Activated naive CD8-positive, alpha-beta T cell treated with anti-CD3 and anti-CD28 coated beads for 36 hours (primary cell): ENCODE measurements at regions not wholly inside any gene's neighbourhood (a gene's known extent, or its start where the extent isn't known, plus 50 kb on each side); places are given as distances from the start of the nearest gene placed in this dataset.
"Not testable (repeated sequence)": the region's sequence is repeated elsewhere in the genome, so short reads cannot be mapped to it uniquely, and the experiment has no call there.

Source experiments
- DNase-seq: peaks from one replicate; pipeline ENCODE4 v3.0.0; 2021
- H3K27ac Mint-ChIP-seq: one replicate; pipeline ENCODE4 v1.8.0; 2022; ENCODE audit warnings: mild to moderate bottlenecking, moderate library complexity, mixed read lengths
- H3K27me3 Mint-ChIP-seq: one replicate; pipeline ENCODE4 v1.8.0; 2022; ENCODE audit warnings: mild to moderate bottlenecking, mixed read lengths
- H3K36me3 Mint-ChIP-seq: one replicate; pipeline ENCODE4 v1.8.0; 2021; ENCODE audit warnings: mild to moderate bottlenecking, mixed read lengths
- H3K4me1 Mint-ChIP-seq: one replicate; pipeline ENCODE4 v1.8.0; 2021; ENCODE audit warnings: mixed read lengths
- H3K4me3 Mint-ChIP-seq: one replicate; pipeline ENCODE4 v1.8.0; 2022; ENCODE audit warnings: mild to moderate bottlenecking, moderate library complexity, mixed read lengths
- H3K9me3 Mint-ChIP-seq: one replicate; pipeline ENCODE4 v1.8.0; 2022; ENCODE audit warnings: mixed read lengths

DNA sequence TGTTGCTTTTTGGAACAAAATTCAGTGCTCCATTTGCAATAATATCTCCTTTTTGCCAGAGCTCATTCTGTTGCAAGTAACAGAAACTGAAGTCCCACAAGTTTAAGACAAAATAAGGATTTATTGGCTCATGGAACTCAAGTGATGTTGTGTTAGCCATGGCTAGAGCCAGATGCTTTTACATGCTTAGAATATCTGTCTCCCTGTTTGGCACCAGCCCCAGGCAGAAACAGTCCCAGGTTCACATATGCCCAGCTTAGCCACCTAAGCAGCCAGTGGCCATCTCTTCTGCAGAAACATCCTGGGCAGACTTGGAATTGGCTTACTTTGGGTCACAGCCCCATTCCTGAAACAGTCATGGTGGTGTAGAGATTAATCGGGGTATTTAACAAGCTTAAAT is 540.9 kb upstream of the SGCD start:
- H3K4me1 Mint-ChIP-seq: no peaks in the 10 kb centered on the region
- peaks cover under 1% of the 10 kb centered on the region for H3K9me3 Mint-ChIP-seq
- peaks cover 6% of the 10 kb centered on the region for H3K27me3 Mint-ChIP-seq
- H3K4me3 Mint-ChIP-seq: no peak overlapping the region
- no peak overlapping the region for H3K27ac Mint-ChIP-seq
- no peak for DNase-seq
- no peaks in the 10 kb centered on the region for H3K36me3 Mint-ChIP-seq

- Mint-ChIP-seq H3K36me3 (no peaks in the 10 kb centered on the region), H3K27me3 (no peaks in the 10 kb centered on the region), H3K27ac (no peak overlapping the region), H3K4me1 (no peaks in the 10 kb centered on the region), H3K4me3 (no peak overlapping the region), H3K9me3 (peaks cover 23% of the 10 kb centered on the region)
- DNase-seq: no peak
Observed at GRCh38 chr5:155792873-155793272, 534.1 kb upstream of the SGCD start.

DNA sequence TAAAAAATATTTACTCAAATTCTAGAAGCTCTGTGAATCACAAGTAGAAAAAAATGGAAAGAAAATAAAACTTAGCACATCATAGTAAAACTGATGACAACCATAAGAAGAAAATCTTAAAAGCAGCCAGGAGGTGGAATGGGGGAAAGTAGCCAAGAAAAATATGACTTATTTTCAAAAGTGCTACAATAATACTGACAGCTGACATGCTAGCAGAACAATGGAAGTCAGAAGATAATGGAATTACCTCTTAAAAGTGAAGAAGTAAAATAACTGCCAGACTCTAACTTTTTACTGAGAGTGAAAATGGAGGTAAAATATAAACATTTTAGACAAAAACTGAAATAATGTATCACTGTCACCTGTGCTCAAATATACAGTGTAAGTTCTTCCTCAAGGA is 532.2 kb upstream of the SGCD start:
- H3K27me3 Mint-ChIP-seq: no peaks in the 10 kb centered on the region
- DNase-seq: no peak
- H3K4me3 Mint-ChIP-seq: no peak overlapping the region
- no peaks in the 10 kb centered on the region for H3K4me1 Mint-ChIP-seq
- no peak overlapping the region for H3K27ac Mint-ChIP-seq
- H3K36me3 Mint-ChIP-seq: no peaks in the 10 kb centered on the region
- peaks cover 23% of the 10 kb centered on the region for H3K9me3 Mint-ChIP-seq

DNA sequence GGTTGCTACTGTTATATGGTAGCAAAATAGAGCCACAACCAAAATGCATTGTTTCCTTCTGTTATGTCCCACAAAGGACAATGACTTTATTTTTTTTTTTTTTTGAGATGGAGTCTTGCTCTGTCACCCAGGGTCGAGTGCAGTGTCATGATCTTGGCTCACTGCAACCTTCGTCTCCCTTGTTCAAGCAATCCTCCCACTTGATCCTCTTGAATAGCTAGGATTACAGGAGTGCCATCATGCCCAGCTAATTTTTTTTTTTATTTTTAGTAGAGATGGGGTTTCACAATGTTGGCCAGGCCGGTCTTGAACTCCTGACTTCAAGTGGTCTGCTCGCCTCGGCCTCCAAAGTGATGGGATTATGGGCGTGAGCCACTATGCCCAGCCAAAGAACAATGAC is 527.7 kb upstream of the SGCD start:
- Mint-ChIP-seq H3K36me3 (no peaks in the 10 kb centered on the region), H3K9me3 (peaks cover 8% of the 10 kb centered on the region), H3K27ac (no peak overlapping the region), H3K4me3 (no peak overlapping the region), H3K4me1 (no peaks in the 10 kb centered on the region), H3K27me3 (peaks cover 7% of the 10 kb centered on the region)
- DNase-seq: no peak

GRCh38 chr5:155807884-155808576 is 518.9 kb upstream of the SGCD start:
- Mint-ChIP-seq H3K9me3 (no peaks in the 10 kb centered on the region), H3K27ac (no peak overlapping the region), H3K4me3 (no peak overlapping the region), H3K36me3 (no peaks in the 10 kb centered on the region), H3K4me1 (no peaks in the 10 kb centered on the region), H3K27me3 (no peaks in the 10 kb centered on the region)
- DNase-seq: no peak

DNA sequence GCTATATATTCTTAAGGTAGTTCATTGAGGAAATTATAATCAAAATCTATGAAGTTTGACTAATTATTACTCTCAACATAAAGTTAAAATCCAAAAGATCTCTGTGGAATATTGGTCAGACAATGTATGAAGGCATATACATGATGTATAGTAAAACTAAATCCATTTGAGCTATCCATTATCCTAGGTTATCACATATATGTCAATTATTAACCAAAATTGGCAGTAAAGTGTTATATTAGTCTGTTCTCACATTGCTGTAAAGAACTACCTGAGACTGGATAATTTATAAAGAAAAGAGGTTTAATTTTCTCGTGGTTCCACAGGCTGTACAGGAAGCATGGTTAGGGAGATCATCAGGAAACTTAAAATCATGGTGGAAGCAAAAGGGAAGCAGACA is 511.7 kb upstream of the SGCD start:
- peaks cover 9% of the 10 kb centered on the region for H3K27me3 Mint-ChIP-seq
- no peak for DNase-seq
- H3K9me3 Mint-ChIP-seq: no peaks in the 10 kb centered on the region
- H3K4me3 Mint-ChIP-seq: no peak overlapping the region
- no peak overlapping the region for H3K27ac Mint-ChIP-seq
- H3K4me1 Mint-ChIP-seq: no peaks in the 10 kb centered on the region
- H3K36me3 Mint-ChIP-seq: no peaks in the 10 kb centered on the region

DNA sequence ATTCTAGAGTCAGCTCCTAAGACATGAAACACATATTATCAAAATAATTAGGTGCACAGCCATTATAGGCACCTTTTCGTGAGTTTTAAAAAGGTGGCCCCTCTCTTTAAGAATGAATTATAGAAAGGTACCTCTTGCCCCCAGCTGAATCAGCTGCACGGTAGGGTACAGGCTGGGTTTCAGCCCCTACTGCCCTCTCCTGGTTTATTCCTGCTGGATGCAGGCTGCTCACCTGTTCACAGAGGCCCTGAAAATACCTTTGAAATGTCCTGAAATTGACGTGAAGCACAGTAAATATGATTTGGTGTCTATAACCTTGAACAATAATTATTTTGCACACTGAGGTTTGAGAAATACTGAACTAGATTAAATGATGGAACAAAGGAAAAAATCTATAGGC is 504.8 kb upstream of the SGCD start:
- no peaks in the 10 kb centered on the region for H3K4me1 Mint-ChIP-seq
- H3K4me3 Mint-ChIP-seq: no peak overlapping the region
- peaks cover 12% of the 10 kb centered on the region for H3K27me3 Mint-ChIP-seq
- no peak for DNase-seq
- no peak overlapping the region for H3K27ac Mint-ChIP-seq
- H3K36me3 Mint-ChIP-seq: no peaks in the 10 kb centered on the region
- no peaks in the 10 kb centered on the region for H3K9me3 Mint-ChIP-seq

DNA sequence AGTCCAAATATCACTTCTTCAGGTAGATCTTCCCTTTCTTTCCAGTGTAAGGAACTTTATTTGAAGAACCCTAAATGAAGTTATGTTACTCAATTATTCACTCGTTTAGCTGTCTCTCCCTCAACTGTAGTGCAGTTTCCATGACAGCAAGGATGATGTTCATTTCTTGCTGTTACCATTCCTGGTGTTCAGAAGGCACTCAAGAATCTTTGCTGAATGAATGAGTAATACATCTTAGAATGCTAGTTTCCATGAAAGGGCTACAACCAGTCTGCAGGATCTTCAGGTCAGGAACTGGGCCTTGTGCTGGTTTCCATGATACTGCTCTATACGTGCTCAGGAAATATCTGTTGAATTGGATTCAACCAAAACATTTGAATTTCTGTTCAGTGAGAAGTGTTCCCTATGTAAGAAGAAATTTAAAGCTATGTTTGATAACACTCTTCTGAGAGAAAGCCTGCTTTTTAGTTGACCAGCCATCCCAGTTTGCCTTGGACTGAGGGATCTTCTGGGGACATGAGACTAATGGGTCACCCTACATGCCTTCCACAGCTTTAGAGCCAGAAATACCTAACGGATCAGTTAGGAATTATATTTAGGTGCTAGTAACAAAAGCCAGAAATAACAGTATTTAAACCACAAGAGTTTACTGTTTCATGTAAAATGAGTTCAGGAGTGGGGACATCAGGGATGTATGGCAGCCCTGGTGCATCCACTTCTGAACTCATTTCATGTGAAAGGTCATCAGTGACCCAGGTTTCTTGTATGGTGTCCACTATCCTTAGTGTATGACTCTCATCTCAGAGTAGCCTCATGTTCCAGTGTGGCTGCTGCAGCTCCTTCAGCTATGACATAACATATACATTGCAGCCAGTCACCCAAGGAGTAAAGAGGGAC is 500.1 kb upstream of the SGCD start:
- Mint-ChIP-seq H3K9me3 (no peaks in the 10 kb centered on the region), H3K4me1 (no peaks in the 10 kb centered on the region), H3K27me3 (no peaks in the 10 kb centered on the region), H3K4me3 (no peak overlapping the region), H3K36me3 (no peaks in the 10 kb centered on the region), H3K27ac (no peak overlapping the region)
- DNase-seq: no peak

GRCh38 chr5:155827508-155827815 is 499.5 kb upstream of the SGCD start:
- not testable (repeated sequence) for DNase-seq, H3K27me3 Mint-ChIP-seq, H3K4me1 Mint-ChIP-seq, H3K9me3 Mint-ChIP-seq, H3K27ac Mint-ChIP-seq, H3K36me3 Mint-ChIP-seq, H3K4me3 Mint-ChIP-seq

DNA sequence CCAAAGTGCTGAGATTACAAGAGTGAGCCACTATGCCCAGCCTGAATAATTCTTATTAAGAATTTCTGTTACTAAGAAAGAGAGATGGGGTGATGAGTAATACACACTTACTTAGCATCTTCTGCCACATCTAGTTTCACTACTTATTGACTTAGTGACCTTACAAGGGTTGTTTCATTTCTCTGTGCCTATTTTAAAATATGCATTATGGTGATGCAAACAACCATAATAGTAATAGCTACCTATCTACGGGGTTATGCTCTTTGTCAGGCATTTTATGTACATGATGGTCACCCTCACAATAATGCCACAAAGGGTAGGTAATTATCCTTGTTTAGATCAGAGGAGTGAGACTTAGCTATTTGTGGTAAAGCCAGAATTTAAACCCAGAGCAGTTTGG is 499.0 kb upstream of the SGCD start:
- DNase-seq: no peak

GRCh38 chr5:155831491-155831890 is 495.5 kb upstream of the SGCD start:
- Mint-ChIP-seq H3K27ac (no peak overlapping the region), H3K27me3 (no peaks in the 10 kb centered on the region), H3K4me1 (no peaks in the 10 kb centered on the region)

More for the DNA sequence above, 499.0 kb upstream of the SGCD start:
- Mint-ChIP-seq H3K4me1 (no peaks in the 10 kb centered on the region), H3K9me3 (no peaks in the 10 kb centered on the region), H3K27ac (no peak overlapping the region), H3K36me3 (no peaks in the 10 kb centered on the region), H3K27me3 (no peaks in the 10 kb centered on the region), H3K4me3 (no peak overlapping the region)

DNA sequence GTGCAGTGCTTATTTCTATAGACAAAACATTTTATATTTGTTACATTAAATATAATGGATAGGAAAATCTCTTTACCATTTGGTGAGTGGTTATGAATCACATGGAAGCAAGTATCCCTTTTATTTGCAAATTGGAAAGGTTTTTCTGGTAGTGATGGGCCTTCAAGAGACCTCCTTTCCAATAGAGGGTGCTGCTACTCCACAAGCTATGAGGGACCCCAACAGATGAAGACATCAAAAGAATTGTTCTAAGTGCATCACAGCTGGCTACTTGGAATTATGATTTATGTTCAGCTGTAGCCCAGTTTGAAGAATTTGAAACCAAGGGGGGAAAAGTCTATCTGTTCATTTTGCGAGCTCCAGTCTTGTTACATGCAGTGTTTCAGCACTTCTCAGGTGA is 493.7 kb upstream of the SGCD start:
- Mint-ChIP-seq H3K27ac (no peak overlapping the region), H3K36me3 (no peaks in the 10 kb centered on the region), H3K27me3 (no peaks in the 10 kb centered on the region), H3K9me3 (peaks cover 1% of the 10 kb centered on the region), H3K4me1 (no peaks in the 10 kb centered on the region), H3K4me3 (no peak overlapping the region)
- DNase-seq: no peak

More at GRCh38 chr5:155831491-155831890, 495.5 kb upstream of the SGCD start:
- DNase-seq: no peak
- Mint-ChIP-seq H3K4me3 (no peak overlapping the region), H3K36me3 (no peaks in the 10 kb centered on the region), H3K9me3 (no peaks in the 10 kb centered on the region)

GRCh38 chr5:155834271-155834975 is 492.5 kb upstream of the SGCD start:
- H3K4me3 Mint-ChIP-seq: no peak overlapping the region
- H3K27me3 Mint-ChIP-seq: no peaks in the 10 kb centered on the region
- no peak for DNase-seq
- no peaks in the 10 kb centered on the region for H3K36me3 Mint-ChIP-seq
- peaks cover 3% of the 10 kb centered on the region for H3K9me3 Mint-ChIP-seq
- no peak overlapping the region for H3K27ac Mint-ChIP-seq
- no peaks in the 10 kb centered on the region for H3K4me1 Mint-ChIP-seq

DNA sequence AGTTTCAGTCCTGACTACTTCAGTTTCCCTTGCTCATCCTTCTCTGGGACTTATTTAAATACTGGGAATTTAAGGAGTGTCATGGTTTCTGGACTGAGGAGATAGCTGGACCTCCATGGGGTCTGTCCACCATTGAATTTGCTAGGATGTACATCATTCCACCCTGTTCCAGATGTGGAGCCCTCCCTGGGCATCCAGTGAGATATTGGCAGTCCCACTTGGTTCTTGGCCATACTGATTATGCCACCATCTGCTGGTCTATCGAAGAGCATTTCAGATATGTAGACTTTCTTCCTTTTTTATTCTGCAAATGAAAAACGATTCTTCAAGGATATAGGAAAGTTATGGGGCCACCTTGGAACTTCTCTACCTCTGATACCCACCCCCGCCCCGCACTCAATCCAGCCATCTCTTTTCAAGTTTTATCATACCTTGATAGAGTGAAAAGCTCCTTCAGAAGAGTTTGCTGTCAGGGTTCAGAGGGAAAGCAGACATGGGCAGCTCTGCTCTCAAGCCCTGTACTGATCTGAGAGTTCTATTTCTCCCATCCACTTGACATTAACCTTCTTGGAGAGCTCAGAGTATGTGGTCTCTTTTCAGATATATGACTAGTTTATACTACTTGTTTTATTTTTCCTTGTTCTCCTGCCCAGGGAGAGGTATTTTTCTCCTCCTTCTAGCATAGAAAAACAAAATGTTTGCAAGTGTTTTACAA is 490.7 kb upstream of the SGCD start:
- Mint-ChIP-seq H3K9me3 (peaks cover 3% of the 10 kb centered on the region), H3K27ac (no peak overlapping the region), H3K27me3 (no peaks in the 10 kb centered on the region), H3K4me3 (no peak overlapping the region), H3K36me3 (no peaks in the 10 kb centered on the region), H3K4me1 (no peaks in the 10 kb centered on the region)
- no peak for DNase-seq

GRCh38 chr5:155838394-155838793 is 488.6 kb upstream of the SGCD start:
- no peak for DNase-seq
- H3K4me3 Mint-ChIP-seq: no peak overlapping the region
- no peak overlapping the region for H3K27ac Mint-ChIP-seq
- no peaks in the 10 kb centered on the region for H3K4me1 Mint-ChIP-seq
- H3K27me3 Mint-ChIP-seq: no peaks in the 10 kb centered on the region
- H3K9me3 Mint-ChIP-seq: peaks cover 3% of the 10 kb centered on the region
- H3K36me3 Mint-ChIP-seq: no peaks in the 10 kb centered on the region
